GM18951 (cell line): ENCODE measurements at regions not wholly inside any gene's neighbourhood (a gene's known extent, or its start where the extent isn't known, plus 50 kb on each side); places are given as distances from the start of the nearest gene placed in this dataset.

Experiments
- POLR2A ChIP-seq: IDR thresholded peaks from 4 replicates; pipeline ENCODE4 v1.6.1; 2011; ENCODE audit warnings: mild to moderate bottlenecking; ENCODE audit not compliant: insufficient read length, insufficient read depth; ENCODE audit errors: extremely low read depth
- in situ Hi-C: fragments of 300-500 bp; cut with MboI; formaldehyde crosslinking; loops from one replicate; pipeline ENCODE4 v1.12.0; 2022; ENCODE audit warnings: low sequenced_read_pairs, mixed read lengths, inconsistent platforms; ENCODE audit not compliant: unreplicated experiment

DNA sequence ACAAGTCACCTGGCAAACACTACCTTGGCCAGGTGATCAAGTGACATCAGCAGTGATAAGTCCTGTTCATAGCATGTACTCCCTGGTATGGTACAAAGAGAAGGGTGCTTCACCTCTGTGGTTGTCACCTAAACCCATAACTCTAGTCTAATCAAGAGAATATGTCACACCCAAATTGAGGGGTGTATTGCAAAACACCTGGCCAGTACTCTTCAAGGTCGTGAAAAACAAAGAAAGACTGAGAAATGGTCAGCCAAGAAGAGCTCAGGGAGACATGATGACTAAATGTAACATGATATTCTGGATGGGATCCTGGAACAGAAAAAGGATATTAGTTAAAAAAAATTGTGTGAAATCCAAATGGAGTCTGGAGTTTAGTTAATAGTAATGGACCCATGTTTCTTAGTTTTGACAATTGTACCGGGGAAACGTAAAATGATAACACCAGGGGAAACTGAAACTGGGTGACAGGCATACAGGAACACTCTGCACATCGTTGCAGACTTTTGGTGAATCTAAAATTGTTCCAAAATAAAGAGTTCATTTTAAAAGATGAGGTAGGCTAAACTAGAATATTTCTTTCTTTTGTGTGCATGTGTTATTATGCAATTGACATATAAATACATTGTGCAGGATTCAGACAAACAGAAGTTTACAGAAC is 262.0 kb downstream of the CDC5L start:
- in situ Hi-C loops, result loop anchor here (10.0 to 25.0 kb wide), 2 partner anchors 775 to 1263 kb away; no protein-coding TSS in a partner anchor
- TF ChIP-seq POLR2A, result no peak

DNA sequence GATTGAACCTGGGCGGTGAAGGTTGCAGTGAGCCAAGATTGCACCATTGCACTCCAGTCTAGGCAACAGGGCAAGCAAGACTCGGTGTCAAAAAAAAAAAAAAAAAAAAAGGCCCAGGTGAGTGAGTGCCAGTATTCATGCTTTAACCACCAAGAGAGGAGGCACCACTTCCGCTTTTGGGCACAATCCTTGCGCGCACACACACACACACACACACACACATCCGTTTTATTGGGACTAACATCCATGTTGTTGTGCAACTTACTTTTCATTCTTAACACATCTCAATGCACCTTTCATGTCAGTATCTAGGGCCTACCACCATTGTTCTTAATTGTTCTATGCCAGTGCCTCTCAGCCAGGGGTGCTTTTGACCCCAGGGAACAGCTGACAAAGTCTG is 263.0 kb downstream of the CDC5L start:
- in situ Hi-C loops, result loop anchor here (10.0 kb wide), 1 partner anchor 774 kb away; no protein-coding TSS in a partner anchor
- no peak for TF ChIP-seq POLR2A

- no peak for TF ChIP-seq POLR2A
- in situ Hi-C loops, result loop anchor here (10.0 kb wide), 1 partner anchor 774 kb away; no protein-coding TSS in a partner anchor
These were observed 263.4 kb downstream of the CDC5L start for GRCh38 chr6:44650947-44651346.

DNA sequence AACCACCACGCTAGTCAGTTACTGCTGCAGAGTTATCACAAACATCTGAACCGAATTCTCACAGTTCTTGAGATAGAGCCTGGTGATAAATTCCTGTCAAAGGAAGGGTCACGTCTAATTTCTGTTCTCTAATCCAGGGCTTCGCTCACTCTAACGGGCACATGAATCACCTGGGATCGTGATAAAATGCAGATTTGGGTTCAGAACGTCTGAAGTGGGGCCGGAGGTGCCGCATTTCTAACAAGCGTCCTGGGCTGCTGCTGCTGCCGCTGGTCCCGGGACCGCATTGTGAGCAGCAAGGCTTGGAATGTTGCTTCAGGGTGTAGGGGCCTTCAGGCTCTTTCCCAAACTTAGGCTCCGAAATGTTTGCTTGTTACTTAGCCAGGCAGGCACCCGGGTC is 264.1 kb downstream of the CDC5L start:
- in situ Hi-C loops, result loop anchor here (10.0 kb wide), 1 partner anchor 773 kb away; no protein-coding TSS in a partner anchor
- no peak for TF ChIP-seq POLR2A

GRCh38 chr6:44652547-44652946 is 265.0 kb downstream of the CDC5L start:
- in situ Hi-C loops, result loop anchor here (10.0 kb wide), 1 partner anchor 772 kb away; no protein-coding TSS in a partner anchor
- TF ChIP-seq POLR2A, result no peak

DNA sequence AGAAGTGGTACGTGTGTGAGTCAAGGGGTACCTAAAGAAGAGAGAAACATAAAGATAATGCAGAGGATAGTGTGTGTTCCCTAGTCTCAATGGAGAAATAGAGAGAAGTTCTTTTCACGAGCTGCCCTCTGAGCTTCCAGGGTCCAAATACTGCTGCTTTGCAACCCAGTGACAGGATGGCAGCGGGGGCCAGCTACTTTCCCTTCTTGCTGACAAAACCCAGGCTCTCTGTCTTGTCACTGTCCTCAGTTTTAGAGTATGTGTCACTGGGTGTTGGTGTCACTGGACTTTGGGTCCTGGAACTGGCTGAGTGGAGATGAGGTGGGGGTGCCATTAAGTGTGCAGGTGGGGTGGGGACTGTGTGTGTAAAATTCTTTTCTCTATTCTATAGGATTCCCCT is 265.6 kb downstream of the CDC5L start:
- no peak for TF ChIP-seq POLR2A
- in situ Hi-C loops, result loop anchor here (10.0 kb wide), 1 partner anchor 772 kb away; no protein-coding TSS in a partner anchor

DNA sequence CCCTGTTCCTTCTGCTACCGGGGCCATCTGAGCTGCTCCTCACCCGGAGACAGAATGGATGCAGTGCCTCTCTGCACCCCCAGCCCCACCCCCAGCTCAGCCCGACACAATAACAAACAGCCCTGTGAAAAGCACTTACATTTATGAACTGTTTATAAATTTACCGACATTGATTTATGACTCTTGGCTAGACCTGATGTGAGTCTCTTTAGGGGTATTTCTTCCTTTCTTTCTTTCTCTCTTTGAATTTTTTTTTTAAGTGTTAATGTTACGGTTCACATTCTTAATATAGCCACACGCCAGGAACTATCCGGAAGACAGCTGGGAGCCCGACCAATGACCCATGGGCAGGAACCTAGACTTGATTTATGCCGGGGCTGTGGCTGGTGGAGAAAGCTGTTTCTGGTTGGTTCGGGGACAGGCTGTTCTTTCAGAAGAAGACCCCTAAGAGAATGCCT is 266.3 kb downstream of the CDC5L start:
- in situ Hi-C loops, result loop anchor here (10.0 kb wide), 1 partner anchor 771 kb away; no protein-coding TSS in a partner anchor
- no peak for TF ChIP-seq POLR2A

- in situ Hi-C loops, result loop anchor here (10.0 kb wide), 1 partner anchor 769 kb away; no protein-coding TSS in a partner anchor
- no peak for TF ChIP-seq POLR2A
These were observed 268.2 kb downstream of the CDC5L start for GRCh38 chr6:44655412-44656342.

DNA sequence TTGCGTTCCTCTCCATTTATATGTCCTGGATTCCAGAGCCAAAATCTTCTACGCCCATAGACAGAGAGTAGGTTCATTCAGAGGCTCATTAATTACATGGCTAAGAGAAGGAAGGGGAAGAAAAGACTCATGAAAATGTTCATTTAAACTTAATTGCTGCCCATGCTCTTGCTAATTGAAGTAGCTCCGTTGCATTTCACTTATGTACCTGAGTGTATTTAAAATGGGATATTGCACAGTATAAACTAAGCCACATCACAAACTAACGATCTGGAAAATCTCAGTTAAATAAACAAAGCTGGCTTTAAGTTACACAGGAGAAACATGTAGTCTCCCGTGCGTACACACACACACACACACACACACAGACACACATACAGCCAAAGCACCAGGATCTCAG is 269.2 kb downstream of the CDC5L start:
- in situ Hi-C loops, result loop anchor here (10.0 kb wide), 1 partner anchor 768 kb away; no protein-coding TSS in a partner anchor
- TF ChIP-seq POLR2A, result no peak

GRCh38 chr6:44657206-44657819 is 269.8 kb downstream of the CDC5L start:
- in situ Hi-C loops, result loop anchor here (10.0 kb wide), 1 partner anchor 767 kb away; no protein-coding TSS in a partner anchor

DNA sequence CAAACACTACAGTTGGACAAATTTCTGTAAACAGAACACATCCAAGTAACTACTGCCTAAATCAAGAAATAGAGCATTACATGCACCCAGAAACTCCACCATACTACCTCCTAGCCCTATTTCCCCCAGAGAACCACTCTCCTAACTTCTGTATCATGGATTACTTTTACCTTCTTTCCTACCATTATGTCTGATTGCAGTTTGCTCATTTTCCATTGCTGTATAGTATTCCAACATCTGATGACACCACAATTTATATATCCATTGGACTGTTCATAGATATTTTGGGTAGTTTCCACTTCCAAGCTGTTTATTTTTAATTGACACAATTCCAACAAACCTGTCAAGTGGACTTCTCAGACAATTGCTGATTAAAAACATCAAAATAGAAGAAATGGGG is 271.1 kb downstream of the CDC5L start:
- in situ Hi-C loops, result loop anchor here (10.0 kb wide), 1 partner anchor 766 kb away; no protein-coding TSS in a partner anchor

More at GRCh38 chr6:44657206-44657819, 269.8 kb downstream of the CDC5L start:
- TF ChIP-seq POLR2A, result no peak

DNA sequence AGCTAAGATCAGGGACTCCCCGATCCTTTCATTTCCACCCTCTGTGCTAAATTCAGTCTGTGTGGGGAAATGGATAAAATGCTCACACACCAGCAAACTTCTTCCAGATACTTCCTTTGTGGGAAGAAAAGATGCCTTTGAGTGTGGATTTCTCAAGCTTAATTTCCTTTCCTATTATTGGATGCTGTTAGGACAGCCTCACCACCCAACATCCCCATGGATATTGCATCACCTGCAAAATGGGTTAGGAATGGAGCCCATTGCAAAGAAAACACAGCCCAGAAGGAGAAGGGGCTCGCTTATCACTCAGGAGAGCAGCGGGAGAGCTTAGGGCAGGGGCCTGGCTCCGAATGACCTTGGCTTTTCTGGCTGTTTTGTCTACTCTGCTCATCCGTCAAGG is 272.2 kb downstream of the CDC5L start:
- in situ Hi-C loops, result loop anchor here (10.0 kb wide), 1 partner anchor 765 kb away; no protein-coding TSS in a partner anchor
- TF ChIP-seq POLR2A, result no peak

More for the DNA sequence above, 271.1 kb downstream of the CDC5L start:
- TF ChIP-seq POLR2A, result no peak
